ENCODE measurements at regions not wholly inside any gene's neighbourhood (a gene's known extent, or its start where the extent isn't known, plus 50 kb on each side); places are given as distances from the start of the nearest gene placed in this dataset.
"Not testable (repeated sequence)": the region's sequence is repeated elsewhere in the genome, so short reads cannot be mapped to it uniquely, and the experiment has no call there.

- no peak for DNase-seq
These were observed 140.2 kb downstream of the NUFIP1 start for GRCh38 chr13:44848920-44849676.

- not testable (repeated sequence) for DNase-seq
These were observed 143.8 kb downstream of the NUFIP1 start for GRCh38 chr13:44845281-44846058.

GRCh38 chr13:44844786-44845185, 144.5 kb downstream of the NUFIP1 start:
- DNase-seq, result no peak

- no peak for DNase-seq
These were observed 145.9 kb downstream of the NUFIP1 start for GRCh38 chr13:44843403-44843802.

GRCh38 chr13:44842158-44842557, 147.1 kb downstream of the NUFIP1 start:
- no peak for DNase-seq

GRCh38 chr13:44840131-44840530, 149.1 kb downstream of the NUFIP1 start:
- no peak for DNase-seq

- DNase-seq, result no peak
These were observed 152.0 kb downstream of the NUFIP1 start for GRCh38 chr13:44837250-44837649.

- DNase-seq, result no peak
These were observed 154.9 kb downstream of the NUFIP1 start for GRCh38 chr13:44834404-44834803.

- DNase-seq, result no peak
These were observed 155.6 kb downstream of the NUFIP1 start for GRCh38 chr13:44833626-44834025.

- DNase-seq, result no peak
These were observed 156.1 kb downstream of the NUFIP1 start for GRCh38 chr13:44833139-44833538.

GRCh38 chr13:44826591-44827350, 162.5 kb downstream of the NUFIP1 start:
- no peak for DNase-seq

- DNase-seq, result no peak
These were observed 163.3 kb downstream of the NUFIP1 start for GRCh38 chr13:44825953-44826352.

- DNase-seq, result not testable (repeated sequence)
These were observed 165.7 kb downstream of the NUFIP1 start for GRCh38 chr13:44823555-44823954.

- no peak for DNase-seq
These were observed 167.0 kb downstream of the NUFIP1 start for GRCh38 chr13:44822291-44822690.

- DNase-seq, result no peak
These were observed 169.5 kb downstream of the NUFIP1 start for GRCh38 chr13:44819772-44820171.

- DNase-seq, result no peak
These were observed 170.0 kb downstream of the NUFIP1 start for GRCh38 chr13:44819245-44819644.

- no peak for DNase-seq
These were observed 170.8 kb downstream of the NUFIP1 start for GRCh38 chr13:44818428-44818827.

GRCh38 chr13:44818016-44818415, 171.3 kb downstream of the NUFIP1 start:
- DNase-seq, result no peak

- no peak for DNase-seq
These were observed 172.1 kb downstream of the NUFIP1 start for GRCh38 chr13:44817131-44817671.

- DNase-seq, result no peak
These were observed 172.6 kb downstream of the NUFIP1 start for GRCh38 chr13:44816701-44817100.

- no peak for DNase-seq
These were observed 173.6 kb downstream of the NUFIP1 start for GRCh38 chr13:44815623-44816022.

GRCh38 chr13:44814836-44815235, 174.4 kb downstream of the NUFIP1 start:
- DNase-seq, result no peak

- DNase-seq, result no peak
These were observed 175.1 kb downstream of the NUFIP1 start for GRCh38 chr13:44814161-44814560.
